Stimulated activated memory B cell treated with anti-CD40 and anti-IgM and Interleukin-4, amounts not matched to agents 10 μg/mL and 1 μg/mL and 100 μg/mL, for 72 hours (primary cell): ENCODE measurements at regions not wholly inside any gene's neighbourhood (a gene's known extent, or its start where the extent isn't known, plus 50 kb on each side); places are given as distances from the start of the nearest gene placed in this dataset.

ENCODE experiments used
- ATAC-seq: fragments of 150-1000 bp; cut with Tn5 transposase; 2 replicates; pipeline ENCODE4 v1.10.0; 2021
- H3K27ac Mint-ChIP-seq: one replicate; pipeline ENCODE4 v1.8.0; 2022; ENCODE audit warnings: mild to moderate bottlenecking, mixed read lengths
- H3K27me3 Mint-ChIP-seq: one replicate; pipeline ENCODE4 v1.8.0; 2022; ENCODE audit warnings: mixed read lengths
- H3K36me3 Mint-ChIP-seq: one replicate; pipeline ENCODE4 v1.8.0; 2022; ENCODE audit warnings: mixed read lengths
- H3K4me1 Mint-ChIP-seq: one replicate; pipeline ENCODE4 v1.8.0; 2022; ENCODE audit warnings: mixed read lengths
- H3K4me3 Mint-ChIP-seq: one replicate; pipeline ENCODE4 v1.8.0; 2022; ENCODE audit warnings: mild to moderate bottlenecking, moderate library complexity, mixed read lengths
- H3K9me3 Mint-ChIP-seq: one replicate; pipeline ENCODE4 v1.8.0; 2022; ENCODE audit warnings: mixed read lengths

DNA sequence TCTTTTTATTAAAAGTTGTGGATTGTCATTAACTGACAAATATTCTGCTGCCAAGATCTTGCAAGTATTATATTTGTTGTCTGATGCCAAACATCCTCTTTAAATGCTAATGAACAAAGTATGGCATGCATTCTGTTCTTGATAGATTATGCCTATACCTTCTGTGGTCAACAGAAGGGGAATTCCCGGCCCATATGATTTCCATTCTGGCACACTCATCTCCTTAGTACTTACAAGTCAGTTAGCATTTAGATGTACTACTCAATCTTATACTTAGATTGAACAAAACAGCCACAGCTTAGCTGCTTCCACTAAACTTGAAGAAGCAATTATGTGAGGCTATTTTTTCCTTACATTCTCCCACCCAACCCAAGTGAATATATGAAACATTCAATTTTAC, 246.1 kb upstream of the DACH1 start:
- Mint-ChIP-seq H3K27me3 (no peaks in the 10 kb centered on the region), H3K9me3 (peaks cover 3% of the 10 kb centered on the region), H3K4me3 (no peak overlapping the region), H3K36me3 (no peaks in the 10 kb centered on the region), H3K27ac (no peak overlapping the region), H3K4me1 (no peaks in the 10 kb centered on the region)
- ATAC-seq: no peak

DNA sequence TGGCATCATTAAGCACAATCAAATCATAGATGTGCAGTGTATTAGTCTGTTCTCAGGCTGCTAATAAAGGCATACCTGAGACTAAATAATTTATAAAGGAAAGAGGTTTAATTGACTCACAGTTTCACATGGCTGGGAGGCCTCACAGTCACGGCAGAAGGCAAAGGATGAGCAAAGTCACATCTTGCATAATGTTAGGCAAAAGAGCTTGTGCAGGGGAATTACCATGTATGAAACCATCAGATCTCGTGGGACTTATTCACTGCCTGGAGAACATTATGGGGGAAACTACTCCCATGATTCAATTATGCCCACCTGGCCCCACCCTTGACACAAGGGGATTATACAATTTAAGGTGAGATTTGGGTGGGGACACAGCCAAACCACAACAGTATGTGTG, 245.2 kb upstream of the DACH1 start:
- no peak overlapping the region for H3K27ac Mint-ChIP-seq
- H3K4me1 Mint-ChIP-seq: no peaks in the 10 kb centered on the region
- no peak for ATAC-seq
- no peaks in the 10 kb centered on the region for H3K27me3 Mint-ChIP-seq
- H3K4me3 Mint-ChIP-seq: no peak overlapping the region
- H3K36me3 Mint-ChIP-seq: no peaks in the 10 kb centered on the region
- peaks cover 5% of the 10 kb centered on the region for H3K9me3 Mint-ChIP-seq

DNA sequence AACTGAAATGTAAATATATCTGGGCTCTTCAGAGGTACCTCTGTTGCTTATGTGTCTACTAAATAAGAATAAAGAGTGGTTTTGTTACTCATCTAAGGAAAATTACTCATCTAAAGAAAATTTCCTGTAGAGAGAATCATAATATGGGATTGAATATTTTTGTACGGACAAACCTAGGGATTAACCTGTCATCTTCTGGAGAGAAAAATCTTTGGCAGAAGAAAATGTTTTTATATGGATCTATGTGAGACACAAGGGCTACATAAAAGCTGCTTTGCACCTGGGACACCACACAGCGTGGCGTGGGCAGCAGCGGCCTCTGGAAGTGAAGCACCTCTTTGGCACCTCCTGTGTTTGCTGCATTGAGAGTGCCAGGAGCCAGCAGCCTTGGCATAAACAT, 242.9 kb upstream of the DACH1 start:
- Mint-ChIP-seq H3K36me3 (no peaks in the 10 kb centered on the region), H3K27ac (no peak overlapping the region), H3K27me3 (no peaks in the 10 kb centered on the region), H3K9me3 (peaks cover 9% of the 10 kb centered on the region), H3K4me3 (no peak overlapping the region), H3K4me1 (no peaks in the 10 kb centered on the region)
- no peak for ATAC-seq

DNA sequence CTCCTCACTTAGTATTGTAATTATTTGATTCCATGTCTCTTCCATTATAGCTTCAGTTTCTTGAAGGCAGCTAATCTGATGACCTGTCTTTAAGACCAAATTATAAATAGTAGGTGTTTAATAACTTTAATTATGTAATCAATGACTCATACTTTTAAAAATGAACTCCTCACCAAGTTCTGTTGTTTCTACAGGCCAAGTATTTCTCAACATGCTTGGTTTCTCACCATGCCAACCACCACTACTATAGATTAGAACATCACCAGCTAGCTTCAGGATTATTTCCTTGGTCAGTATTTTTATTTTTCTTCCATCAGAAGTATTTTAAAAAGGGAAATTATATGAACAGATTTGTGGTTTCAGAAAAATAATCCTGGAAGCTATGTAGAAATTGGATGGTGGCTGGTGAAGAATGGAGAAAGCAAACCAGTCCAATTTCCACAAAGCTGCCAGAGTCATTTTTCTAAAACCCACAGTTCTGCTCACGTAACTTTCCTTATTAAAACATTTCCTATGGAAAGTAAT, 237.7 kb upstream of the DACH1 start:
- Mint-ChIP-seq H3K9me3 (peaks cover 15% of the 10 kb centered on the region), H3K36me3 (no peaks in the 10 kb centered on the region), H3K27ac (no peak overlapping the region), H3K4me1 (no peaks in the 10 kb centered on the region), H3K27me3 (no peaks in the 10 kb centered on the region), H3K4me3 (no peak overlapping the region)
- ATAC-seq: no peak

DNA sequence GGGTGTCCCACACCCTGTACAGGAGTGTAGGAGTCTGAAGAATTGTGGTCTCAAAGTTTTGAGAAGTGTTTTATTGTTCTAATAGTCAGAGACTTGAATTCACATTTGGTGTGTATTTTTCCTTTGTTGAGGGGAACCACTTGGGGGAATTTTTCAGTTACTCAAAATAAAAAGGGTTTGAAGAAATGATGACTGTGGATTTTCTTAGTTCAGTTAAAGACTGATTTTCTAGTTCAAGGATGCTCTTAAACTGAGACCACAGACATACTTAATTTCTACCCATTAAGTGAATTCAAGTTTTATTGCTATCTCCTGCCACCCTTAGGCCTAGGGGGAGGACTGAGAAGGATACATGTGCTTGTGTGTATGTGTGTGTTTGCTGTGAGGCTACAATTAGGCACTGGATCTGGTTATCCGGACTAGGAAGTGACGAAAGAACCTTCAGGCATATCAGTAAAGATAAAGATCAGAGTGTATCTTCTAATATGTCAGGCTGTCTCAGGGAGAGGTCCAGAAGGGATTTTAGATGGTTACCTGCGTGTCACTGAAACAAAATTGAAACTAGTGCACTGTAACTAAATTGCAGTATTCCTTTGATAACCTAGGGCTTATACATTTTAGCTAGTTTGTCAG, 234.9 kb upstream of the DACH1 start:
- peaks cover 12% of the 10 kb centered on the region for H3K9me3 Mint-ChIP-seq
- no peak overlapping the region for H3K4me3 Mint-ChIP-seq
- H3K36me3 Mint-ChIP-seq: no peaks in the 10 kb centered on the region

DNA sequence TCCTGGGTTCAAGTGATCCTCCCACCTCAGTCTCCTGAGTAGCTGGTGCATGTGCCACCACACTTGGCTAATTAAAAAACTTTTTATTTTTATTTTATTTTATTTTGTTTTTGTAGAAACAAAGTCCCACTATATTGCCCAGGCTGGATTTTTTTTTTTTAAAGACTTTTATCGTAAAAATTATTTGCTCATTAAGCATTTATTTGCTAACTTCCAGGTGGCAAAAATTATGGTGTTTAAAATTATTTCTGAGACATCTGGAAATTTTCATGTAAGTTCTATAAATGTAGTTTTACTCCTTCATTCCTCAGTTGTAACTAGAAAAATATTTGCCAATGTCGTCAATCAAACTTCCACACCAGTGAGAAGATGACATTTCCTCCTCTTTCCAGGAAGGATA, 233.3 kb upstream of the DACH1 start:
- no peak for ATAC-seq
- Mint-ChIP-seq H3K4me1 (no peaks in the 10 kb centered on the region), H3K4me3 (no peak overlapping the region), H3K9me3 (peaks cover 9% of the 10 kb centered on the region), H3K27ac (no peak overlapping the region), H3K36me3 (no peaks in the 10 kb centered on the region), H3K27me3 (no peaks in the 10 kb centered on the region)

More for the DNA sequence above, 234.9 kb upstream of the DACH1 start:
- H3K4me1 Mint-ChIP-seq: no peaks in the 10 kb centered on the region
- ATAC-seq: no peak
- no peaks in the 10 kb centered on the region for H3K27me3 Mint-ChIP-seq
- H3K27ac Mint-ChIP-seq: no peak overlapping the region

DNA sequence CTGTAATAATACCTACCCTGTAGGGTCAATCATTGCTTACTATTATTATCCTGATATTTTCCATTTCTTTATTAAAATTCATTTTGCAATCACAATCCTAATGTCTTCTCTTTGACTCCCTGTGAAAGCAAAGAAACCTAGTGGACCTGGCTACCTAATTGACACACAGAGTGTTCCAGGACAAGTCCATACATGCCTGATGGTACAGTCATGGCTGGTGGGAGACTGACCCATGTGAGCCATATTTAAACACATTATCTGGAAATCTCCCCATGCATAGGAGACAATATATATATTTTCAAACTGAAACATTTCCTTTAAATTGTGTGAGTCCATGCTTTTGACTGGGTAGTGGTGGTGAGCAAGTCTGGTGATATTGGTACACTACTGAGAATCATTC, 230.6 kb upstream of the DACH1 start:
- H3K36me3 Mint-ChIP-seq: no peaks in the 10 kb centered on the region
- peaks cover 2% of the 10 kb centered on the region for H3K9me3 Mint-ChIP-seq
- H3K27me3 Mint-ChIP-seq: no peaks in the 10 kb centered on the region
- H3K27ac Mint-ChIP-seq: no peak overlapping the region
- no peak for ATAC-seq
- no peak overlapping the region for H3K4me3 Mint-ChIP-seq
- H3K4me1 Mint-ChIP-seq: no peaks in the 10 kb centered on the region

DNA sequence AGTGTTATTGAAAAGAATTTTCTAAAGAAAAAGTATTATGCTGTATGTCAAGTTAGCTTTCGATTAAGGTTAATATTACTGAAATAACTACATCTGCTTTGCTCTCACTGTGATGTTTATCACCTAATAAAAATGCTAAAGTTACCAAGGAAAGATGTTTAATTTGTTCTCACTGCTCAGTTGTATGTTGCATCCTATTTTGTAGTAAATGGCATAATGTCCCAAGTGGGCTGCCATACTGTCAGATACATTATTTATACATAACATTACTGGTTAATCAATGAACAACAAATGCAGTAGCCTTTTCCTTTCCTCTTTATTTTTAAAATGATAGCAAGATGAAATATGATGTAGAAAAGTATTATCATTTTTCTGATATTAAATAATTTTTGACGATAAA, 226.3 kb upstream of the DACH1 start:
- Mint-ChIP-seq H3K4me3 (no peak overlapping the region), H3K9me3 (peaks cover 10% of the 10 kb centered on the region), H3K36me3 (no peaks in the 10 kb centered on the region), H3K4me1 (no peaks in the 10 kb centered on the region), H3K27me3 (no peaks in the 10 kb centered on the region), H3K27ac (no peak overlapping the region)
- no peak for ATAC-seq

DNA sequence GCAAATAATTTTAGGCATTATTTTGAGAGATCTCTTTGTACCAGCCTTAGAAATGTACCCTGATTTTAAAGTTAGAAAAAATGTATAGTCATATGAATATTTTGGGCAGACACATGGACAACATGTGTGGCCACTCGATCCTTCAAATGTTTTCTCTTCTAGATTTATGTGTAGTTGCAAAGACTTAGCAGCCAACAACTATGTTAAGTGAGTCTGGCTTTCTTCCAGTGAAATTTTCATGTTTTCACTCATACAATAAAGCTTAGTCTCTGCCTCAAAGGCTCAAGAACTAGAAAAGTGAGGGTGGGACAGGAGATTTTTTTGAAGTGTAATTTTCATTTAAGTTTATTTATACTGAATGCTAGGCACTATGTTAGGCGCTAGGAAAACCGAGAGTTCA, 207.7 kb upstream of the DACH1 start:
- Mint-ChIP-seq H3K27ac (no peak overlapping the region), H3K4me1 (no peaks in the 10 kb centered on the region), H3K27me3 (no peaks in the 10 kb centered on the region), H3K4me3 (no peak overlapping the region), H3K36me3 (no peaks in the 10 kb centered on the region), H3K9me3 (no peaks in the 10 kb centered on the region)
- no peak for ATAC-seq

DNA sequence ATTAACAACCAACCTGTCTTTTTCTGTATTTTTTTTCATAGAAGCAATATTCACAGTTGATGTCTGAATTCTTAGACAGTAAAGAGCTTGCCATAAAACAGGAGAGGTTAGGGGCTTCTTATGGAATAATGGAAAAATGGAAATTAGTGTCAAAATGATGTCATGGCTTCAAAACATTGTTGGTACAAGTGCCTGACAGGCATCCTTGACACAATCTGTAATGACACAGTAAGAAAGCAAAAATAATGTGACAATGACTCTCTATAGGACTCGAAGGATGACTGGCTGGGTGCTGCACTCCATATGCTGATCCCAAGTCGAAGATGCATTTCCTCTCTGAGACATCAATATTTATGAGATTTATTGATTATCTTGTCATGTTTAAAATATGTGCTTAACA, 205.3 kb upstream of the DACH1 start:
- no peak for ATAC-seq
- H3K27me3 Mint-ChIP-seq: no peaks in the 10 kb centered on the region
- no peak overlapping the region for H3K27ac Mint-ChIP-seq
- H3K36me3 Mint-ChIP-seq: no peaks in the 10 kb centered on the region
- H3K4me1 Mint-ChIP-seq: no peaks in the 10 kb centered on the region
- no peak overlapping the region for H3K4me3 Mint-ChIP-seq
- H3K9me3 Mint-ChIP-seq: peaks cover 6% of the 10 kb centered on the region

DNA sequence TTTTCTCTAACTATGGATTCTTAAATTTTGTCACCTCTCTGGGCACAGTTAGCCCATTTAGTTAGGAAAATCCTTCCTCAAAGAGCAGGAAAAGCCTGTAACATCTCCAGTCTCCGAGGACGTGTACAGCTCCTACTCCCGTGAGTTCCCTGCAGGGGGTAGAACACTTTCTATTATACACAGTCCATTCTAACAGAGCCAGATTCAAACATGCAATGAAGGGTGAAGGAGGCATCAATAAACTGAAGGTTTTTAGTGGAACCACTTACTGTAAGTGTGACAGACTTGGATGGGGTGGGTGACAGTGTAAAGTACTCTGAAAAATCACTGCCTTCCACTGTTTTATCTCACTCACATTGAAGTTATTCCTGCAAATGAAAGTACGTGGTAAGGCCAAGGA, 204.7 kb upstream of the DACH1 start:
- H3K27me3 Mint-ChIP-seq: no peaks in the 10 kb centered on the region
- ATAC-seq: no peak
- no peak overlapping the region for H3K4me3 Mint-ChIP-seq
- H3K27ac Mint-ChIP-seq: no peak overlapping the region
- no peaks in the 10 kb centered on the region for H3K4me1 Mint-ChIP-seq
- H3K9me3 Mint-ChIP-seq: peaks cover 6% of the 10 kb centered on the region
- no peaks in the 10 kb centered on the region for H3K36me3 Mint-ChIP-seq

DNA sequence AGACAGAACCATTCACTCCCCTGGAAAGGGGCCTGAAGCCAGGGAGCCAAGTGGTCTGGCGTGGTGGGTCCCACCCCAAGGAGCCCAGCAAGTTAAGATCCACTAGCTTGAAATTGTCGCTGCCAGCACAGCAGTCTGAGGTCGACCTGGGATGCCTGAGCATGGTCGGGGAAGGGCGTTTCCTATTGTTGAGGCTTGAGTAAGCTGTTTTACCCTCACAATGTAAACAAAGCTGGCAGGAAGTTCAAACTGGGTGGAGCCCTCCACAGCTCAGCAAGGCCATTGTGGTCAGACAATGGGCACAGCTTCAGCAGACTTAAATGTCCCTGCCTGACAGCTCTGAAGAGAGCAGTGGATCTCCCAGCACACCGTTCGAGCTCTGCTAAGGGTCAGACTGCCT, 195.6 kb upstream of the DACH1 start:
- Mint-ChIP-seq H3K27ac (no peak overlapping the region), H3K27me3 (no peaks in the 10 kb centered on the region), H3K9me3 (peaks cover 11% of the 10 kb centered on the region), H3K4me1 (no peaks in the 10 kb centered on the region), H3K4me3 (no peak overlapping the region), H3K36me3 (no peaks in the 10 kb centered on the region)
- ATAC-seq: no peak

DNA sequence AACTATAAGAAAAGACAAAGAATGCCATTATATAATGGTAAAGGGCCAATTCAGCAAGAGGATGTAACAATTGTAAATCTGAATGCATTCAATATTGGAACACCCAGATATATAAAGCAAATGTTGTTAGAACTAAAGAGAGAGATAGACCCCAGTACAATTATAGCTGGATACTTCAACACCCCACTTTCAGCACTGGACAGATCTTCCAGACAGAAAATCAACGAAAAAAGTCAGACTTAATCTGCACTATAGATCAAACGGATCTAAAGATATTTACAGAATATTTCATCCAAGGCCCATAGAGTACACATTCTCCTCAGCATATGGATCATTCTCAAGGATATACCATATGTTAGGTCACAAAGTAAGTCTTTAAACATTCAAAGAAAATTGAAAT, 194.6 kb upstream of the DACH1 start:
- H3K27me3 Mint-ChIP-seq: no peaks in the 10 kb centered on the region
- H3K4me1 Mint-ChIP-seq: no peaks in the 10 kb centered on the region
- no peak for ATAC-seq
- peaks cover 9% of the 10 kb centered on the region for H3K9me3 Mint-ChIP-seq
- no peak overlapping the region for H3K4me3 Mint-ChIP-seq
- H3K27ac Mint-ChIP-seq: no peak overlapping the region
- no peaks in the 10 kb centered on the region for H3K36me3 Mint-ChIP-seq

DNA sequence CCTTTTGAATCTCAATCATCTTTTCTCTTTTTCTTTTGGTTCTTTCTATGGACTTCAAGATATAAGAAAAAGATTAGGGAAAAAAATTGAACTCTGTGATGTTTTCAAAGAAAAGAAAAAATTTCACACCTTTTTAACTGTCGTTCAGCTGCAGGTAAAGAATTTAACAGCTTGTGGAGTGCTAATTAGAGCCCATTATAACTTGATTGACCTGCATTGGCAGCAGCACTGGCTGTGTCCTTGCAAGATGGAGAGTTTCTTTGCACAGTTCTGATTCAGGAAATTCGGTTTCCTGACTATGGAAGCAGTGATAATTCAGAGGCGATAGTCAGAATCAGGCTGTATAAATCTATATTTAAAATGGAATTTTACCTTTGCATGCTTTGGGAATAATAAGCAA, 183.2 kb upstream of the DACH1 start:
- Mint-ChIP-seq H3K9me3 (peaks cover 4% of the 10 kb centered on the region), H3K27ac (no peak overlapping the region), H3K27me3 (no peaks in the 10 kb centered on the region), H3K36me3 (no peaks in the 10 kb centered on the region), H3K4me3 (no peak overlapping the region), H3K4me1 (no peaks in the 10 kb centered on the region)
- ATAC-seq: no peak

DNA sequence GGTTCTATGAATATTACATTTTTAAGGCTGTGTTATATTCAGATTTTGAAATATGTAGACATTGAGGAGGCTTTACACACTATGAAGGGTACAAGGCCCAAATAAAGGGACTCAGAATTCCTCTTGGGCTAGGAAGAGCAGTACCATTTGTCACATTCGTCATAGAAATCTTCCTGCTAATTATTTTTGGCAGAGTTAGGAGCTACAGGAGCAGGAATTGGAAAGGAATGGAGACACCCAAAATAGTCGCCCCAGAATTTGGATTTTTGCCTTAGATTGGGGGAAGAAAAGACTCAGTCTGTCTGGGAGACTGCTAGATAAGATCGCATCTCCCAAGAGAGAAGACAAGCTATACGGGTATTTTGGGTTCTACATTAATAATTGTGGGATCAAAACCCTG, 176.4 kb upstream of the DACH1 start:
- Mint-ChIP-seq H3K9me3 (peaks cover 13% of the 10 kb centered on the region), H3K4me3 (no peak overlapping the region), H3K36me3 (no peaks in the 10 kb centered on the region), H3K27ac (no peak overlapping the region), H3K27me3 (no peaks in the 10 kb centered on the region), H3K4me1 (no peaks in the 10 kb centered on the region)
- no peak for ATAC-seq

DNA sequence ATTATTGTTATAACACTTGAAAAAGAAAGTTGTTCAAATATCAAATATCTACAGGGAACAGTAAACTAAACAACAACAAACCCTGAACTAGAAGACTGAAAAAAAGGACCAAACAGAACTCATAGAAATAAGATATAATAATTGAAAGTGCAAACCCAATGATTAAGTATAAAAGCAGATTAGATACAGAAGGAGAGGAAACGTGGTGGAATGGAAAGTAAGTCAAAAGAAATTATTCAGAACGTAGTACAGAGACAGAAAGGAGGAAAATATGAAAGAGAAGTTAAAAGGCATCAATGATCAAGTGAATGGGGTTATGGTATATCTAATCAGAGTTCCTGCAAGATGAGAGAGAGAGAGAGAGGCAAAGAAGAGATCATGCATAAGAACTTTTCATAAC, 174.2 kb upstream of the DACH1 start:
- Mint-ChIP-seq H3K27me3 (no peaks in the 10 kb centered on the region), H3K36me3 (no peaks in the 10 kb centered on the region), H3K4me1 (no peaks in the 10 kb centered on the region), H3K9me3 (peaks cover 13% of the 10 kb centered on the region), H3K4me3 (no peak overlapping the region), H3K27ac (no peak overlapping the region)
- ATAC-seq: no peak

DNA sequence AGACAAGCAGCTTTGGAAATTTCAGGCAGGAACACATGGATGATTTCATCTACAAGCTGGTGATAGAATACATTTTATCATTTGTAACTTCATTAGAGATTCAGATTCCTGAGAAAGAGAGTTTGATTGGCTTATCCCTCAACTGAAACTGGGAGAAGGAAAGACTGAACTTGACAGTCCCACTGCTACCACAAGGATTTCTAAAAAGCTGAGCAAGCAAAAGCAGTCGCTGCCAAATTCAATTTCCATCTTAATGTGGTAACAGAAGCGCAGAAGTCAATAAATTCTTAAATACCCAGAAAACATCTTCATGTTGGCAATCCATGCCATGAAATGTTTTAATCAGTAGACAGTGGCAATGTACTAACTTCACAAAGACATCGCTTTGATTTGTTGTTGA, 172.1 kb upstream of the DACH1 start:
- Mint-ChIP-seq H3K4me1 (no peaks in the 10 kb centered on the region), H3K4me3 (no peak overlapping the region), H3K9me3 (peaks cover 12% of the 10 kb centered on the region), H3K27me3 (no peaks in the 10 kb centered on the region), H3K36me3 (no peaks in the 10 kb centered on the region), H3K27ac (no peak overlapping the region)
- no peak for ATAC-seq
